LNCAP (cell line): ENCODE measurements at regions not wholly inside any gene's neighbourhood (a gene's known extent, or its start where the extent isn't known, plus 50 kb on each side); places are given as distances from the start of the nearest gene placed in this dataset.

ENCODE experiments used
- CTCF ChIP-seq: fragments of 450-650 bp; IDR thresholded peaks from 2 replicates; pipeline ENCODE4 v1.5.1; 2017; ENCODE audit warnings: mild to moderate bottlenecking

- no peak for TF ChIP-seq CTCF
Measured at GRCh38 chr2:147173189-147173581, 671.6 kb upstream of the ACVR2A start.

GRCh38 chr2:147172493-147173188 lies 672.2 kb upstream of the ACVR2A start:
- TF ChIP-seq CTCF, result no peak

GRCh38 chr2:147171941-147172340 lies 672.9 kb upstream of the ACVR2A start:
- TF ChIP-seq CTCF, result no peak

GRCh38 chr2:147170932-147171331 lies 673.9 kb upstream of the ACVR2A start:
- no peak for TF ChIP-seq CTCF

- TF ChIP-seq CTCF, result no peak
Measured at GRCh38 chr2:147165697-147166382, 679.0 kb upstream of the ACVR2A start.

- no peak for TF ChIP-seq CTCF
Measured at GRCh38 chr2:147164563-147164962, 680.3 kb upstream of the ACVR2A start.

GRCh38 chr2:147161746-147162145 lies 683.1 kb upstream of the ACVR2A start:
- no peak for TF ChIP-seq CTCF
